ENCODE measurements at regions not wholly inside any gene's neighbourhood (a gene's known extent, or its start where the extent isn't known, plus 50 kb on each side); places are given as distances from the start of the nearest gene placed in this dataset.
A peak's percentile ranks its signal among the peaks of the same experiment; 100 is the strongest.

DNA sequence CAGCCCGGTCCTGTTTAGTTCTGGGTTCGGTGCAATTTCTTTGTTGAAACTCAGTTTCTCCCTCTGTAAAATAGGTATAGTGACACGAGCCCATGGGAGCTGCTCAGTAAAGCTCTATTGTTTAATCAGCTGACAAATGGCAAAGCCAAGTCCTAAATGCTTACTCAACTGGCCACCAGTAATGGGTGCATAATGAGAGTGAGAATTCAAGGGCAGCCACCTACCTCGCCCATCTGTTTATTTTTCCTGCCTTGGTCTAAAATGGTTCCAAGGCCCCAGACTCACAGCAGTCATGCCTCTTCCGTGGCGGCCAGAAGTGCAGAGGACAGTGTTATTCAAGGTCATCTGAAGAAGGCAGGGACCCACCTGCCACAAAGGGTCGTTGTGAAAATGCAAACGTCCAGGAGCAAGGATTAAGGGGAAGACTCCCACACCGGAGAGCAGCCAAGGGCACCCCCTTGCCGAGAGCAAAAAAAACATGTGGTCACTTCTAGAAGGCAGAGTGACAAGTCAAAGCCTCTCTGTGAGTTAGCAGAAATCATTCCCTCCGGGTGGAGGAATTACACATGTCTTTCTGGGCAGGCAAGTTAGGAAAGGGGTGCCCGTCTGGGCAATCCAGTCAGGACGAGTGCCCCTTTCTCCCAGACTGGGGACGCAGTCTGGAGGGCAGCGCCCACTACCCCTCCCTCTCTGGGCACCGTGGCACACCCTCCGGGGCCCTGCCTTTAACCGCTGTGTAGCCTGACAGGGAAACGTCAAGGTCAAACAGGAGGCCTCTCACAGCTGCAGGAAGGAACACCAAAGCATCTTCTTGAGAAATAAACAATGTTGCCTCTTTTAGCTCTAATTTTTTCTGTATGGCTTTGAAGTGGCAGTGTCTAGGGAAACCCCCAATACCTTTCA lies 186.2 kb downstream of the FOXO1 start (continued):
- TF ChIP-seq SUZ12 (IDR thresholded peaks at IDR 0.05; ENCODE audit: unreplicated experiment) = no peak
- no peak for TF ChIP-seq ZNF274 (IDR thresholded peaks at IDR 0.05; ENCODE audit: insufficient read depth, insufficient read length)
- no peak for TF ChIP-seq ZNF622 (IDR thresholded peaks at IDR 0.05)
- TF ChIP-seq, protein P1, sequence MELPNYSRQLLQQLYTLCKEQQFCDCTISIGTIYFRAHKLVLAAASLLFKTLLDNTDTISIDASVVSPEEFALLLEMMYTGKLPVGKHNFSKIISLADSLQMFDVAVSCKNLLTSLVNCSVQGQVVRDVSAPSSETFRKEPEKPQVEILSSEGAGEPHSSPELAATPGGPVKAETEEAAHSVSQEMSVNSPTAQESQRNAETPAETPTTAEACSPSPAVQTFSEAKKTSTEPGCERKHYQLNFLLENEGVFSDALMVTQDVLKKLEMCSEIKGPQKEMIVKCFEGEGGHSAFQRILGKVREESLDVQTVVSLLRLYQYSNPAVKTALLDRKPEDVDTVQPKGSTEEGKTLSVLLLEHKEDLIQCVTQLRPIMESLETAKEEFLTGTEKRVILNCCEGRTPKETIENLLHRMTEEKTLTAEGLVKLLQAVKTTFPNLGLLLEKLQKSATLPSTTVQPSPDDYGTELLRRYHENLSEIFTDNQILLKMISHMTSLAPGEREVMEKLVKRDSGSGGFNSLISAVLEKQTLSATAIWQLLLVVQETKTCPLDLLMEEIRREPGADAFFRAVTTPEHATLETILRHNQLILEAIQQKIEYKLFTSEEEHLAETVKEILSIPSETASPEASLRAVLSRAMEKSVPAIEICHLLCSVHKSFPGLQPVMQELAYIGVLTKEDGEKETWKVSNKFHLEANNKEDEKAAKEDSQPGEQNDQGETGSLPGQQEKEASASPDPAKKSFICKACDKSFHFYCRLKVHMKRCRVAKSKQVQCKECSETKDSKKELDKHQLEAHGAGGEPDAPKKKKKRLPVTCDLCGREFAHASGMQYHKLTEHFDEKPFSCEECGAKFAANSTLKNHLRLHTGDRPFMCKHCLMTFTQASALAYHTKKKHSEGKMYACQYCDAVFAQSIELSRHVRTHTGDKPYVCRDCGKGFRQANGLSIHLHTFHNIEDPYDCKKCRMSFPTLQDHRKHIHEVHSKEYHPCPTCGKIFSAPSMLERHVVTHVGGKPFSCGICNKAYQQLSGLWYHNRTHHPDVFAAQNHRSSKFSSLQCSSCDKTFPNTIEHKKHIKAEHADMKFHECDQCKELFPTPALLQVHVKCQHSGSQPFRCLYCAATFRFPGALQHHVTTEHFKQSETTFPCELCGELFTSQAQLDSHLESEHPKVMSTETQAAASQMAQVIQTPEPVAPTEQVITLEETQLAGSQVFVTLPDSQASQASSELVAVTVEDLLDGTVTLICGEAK (IDR thresholded peaks at IDR 0.05; ENCODE audit: borderline replicate concordance) = no peak
- TF ChIP-seq, protein P2, sequence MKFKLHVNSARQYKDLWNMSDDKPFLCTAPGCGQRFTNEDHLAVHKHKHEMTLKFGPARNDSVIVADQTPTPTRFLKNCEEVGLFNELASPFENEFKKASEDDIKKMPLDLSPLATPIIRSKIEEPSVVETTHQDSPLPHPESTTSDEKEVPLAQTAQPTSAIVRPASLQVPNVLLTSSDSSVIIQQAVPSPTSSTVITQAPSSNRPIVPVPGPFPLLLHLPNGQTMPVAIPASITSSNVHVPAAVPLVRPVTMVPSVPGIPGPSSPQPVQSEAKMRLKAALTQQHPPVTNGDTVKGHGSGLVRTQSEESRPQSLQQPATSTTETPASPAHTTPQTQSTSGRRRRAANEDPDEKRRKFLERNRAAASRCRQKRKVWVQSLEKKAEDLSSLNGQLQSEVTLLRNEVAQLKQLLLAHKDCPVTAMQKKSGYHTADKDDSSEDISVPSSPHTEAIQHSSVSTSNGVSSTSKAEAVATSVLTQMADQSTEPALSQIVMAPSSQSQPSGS (IDR thresholded peaks at IDR 0.05; ENCODE audit: low read length) = no peak
- TF ChIP-seq DPF2 (IDR thresholded peaks at IDR 0.05) = no peak
- TF ChIP-seq, protein P3, sequence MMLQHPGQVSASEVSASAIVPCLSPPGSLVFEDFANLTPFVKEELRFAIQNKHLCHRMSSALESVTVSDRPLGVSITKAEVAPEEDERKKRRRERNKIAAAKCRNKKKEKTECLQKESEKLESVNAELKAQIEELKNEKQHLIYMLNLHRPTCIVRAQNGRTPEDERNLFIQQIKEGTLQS (IDR thresholded peaks at IDR 0.05; ENCODE audit: borderline replicate concordance, extremely low read depth, low read depth, low read length) = no peak
- no peak for TF ChIP-seq MYC (IDR thresholded peaks at IDR 0.05; ENCODE audit: insufficient read depth, insufficient read length, insufficient replicate concordance, low read length, severe bottlenecking)
- TF ChIP-seq KLF5 (IDR thresholded peaks at IDR 0.05; ENCODE audit: partially characterized antibody) = no peak
- peak; percentile 30 for TF ChIP-seq MEF2B (IDR thresholded peaks at IDR 0.05; ENCODE audit: partially characterized antibody, poor library complexity, severe bottlenecking)
- TF ChIP-seq RUNX3 (IDR thresholded peaks at IDR 0.05; ENCODE audit: low read length) = peak; percentile 17; the same call in 1 of the 2 replicates
- TF ChIP-seq, protein P4, sequence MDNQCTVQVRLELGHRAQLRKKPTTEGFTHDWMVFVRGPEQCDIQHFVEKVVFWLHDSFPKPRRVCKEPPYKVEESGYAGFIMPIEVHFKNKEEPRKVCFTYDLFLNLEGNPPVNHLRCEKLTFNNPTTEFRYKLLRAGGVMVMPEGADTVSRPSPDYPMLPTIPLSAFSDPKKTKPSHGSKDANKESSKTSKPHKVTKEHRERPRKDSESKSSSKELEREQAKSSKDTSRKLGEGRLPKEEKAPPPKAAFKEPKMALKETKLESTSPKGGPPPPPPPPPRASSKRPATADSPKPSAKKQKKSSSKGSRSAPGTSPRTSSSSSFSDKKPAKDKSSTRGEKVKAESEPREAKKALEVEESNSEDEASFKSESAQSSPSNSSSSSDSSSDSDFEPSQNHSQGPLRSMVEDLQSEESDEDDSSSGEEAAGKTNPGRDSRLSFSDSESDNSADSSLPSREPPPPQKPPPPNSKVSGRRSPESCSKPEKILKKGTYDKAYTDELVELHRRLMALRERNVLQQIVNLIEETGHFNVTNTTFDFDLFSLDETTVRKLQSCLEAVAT (IDR thresholded peaks at IDR 0.05) = no peak
